GM12878 (cell line): ENCODE measurements at regions not wholly inside any gene's neighbourhood (a gene's known extent, or its start where the extent isn't known, plus 50 kb on each side); places are given as distances from the start of the nearest gene placed in this dataset.

ENCODE experiments used
- ATAC-seq: fragments of 200-7000 bp; cut with Tn5 transposase; 3 replicates; pipeline ENCODE4 v1.9.1; 2020; ENCODE audit warnings: mild to moderate bottlenecking, moderate library complexity
- BruUV-seq: library from RNA; stranded (reverse); fragments of 400-500 nt; replicated peaks from 2 replicates; lab custom pipeline; 2021; lab: Mats Ljungman, UMichigan
- CTCF ChIA-PET: fragments of 300-600 bp; sonication (Branson Sonifier 250); formaldehyde crosslinking; extraction: SDS; loops from one replicate; lab custom pipeline; 2021; ENCODE audit warnings: inconsistent platforms; lab: Yijun Ruan, JAX
- POLR2A ChIA-PET: fragments of 350-600 bp; formaldehyde crosslinking; extraction: SDS; loops from one replicate; lab custom pipeline; 2021; ENCODE audit warnings: inconsistent platforms; lab: Charles Lee
- RAD21 ChIA-PET: fragments of 300-600 bp; sonication (Branson Sonifier 250); formaldehyde crosslinking; loops from one replicate; lab custom pipeline; 2023; ENCODE audit warnings: antibody characterized with exemption; ENCODE audit not compliant: unreplicated experiment; lab: Charles Lee
- SMC1A ChIA-PET: fragments of 300-600 bp; sonication (Branson Sonifier 250); formaldehyde crosslinking; loops from one replicate; lab custom pipeline; 2023; ENCODE audit not compliant: unreplicated experiment, uncharacterized antibody; lab: Charles Lee
- DNase-seq: peaks from one replicate; pipeline ENCODE4 v3.0.0-alpha.2; 2011; ENCODE audit warnings: low read depth, low spot score
- FAIRE-seq: peaks from 3 replicates; lab custom pipeline; 2011; peaks lifted over from hg19 to GRCh38; lab: Jason Lieb, UNC
- H2AFZ ChIP-seq: 2 replicates; pipeline ENCODE4 v1.6.0; 2011; ENCODE audit warnings: low read depth, low read length, control low read depth; ENCODE audit not compliant: control insufficient read depth
- H3K27ac ChIP-seq: 2 replicates; pipeline ENCODE4 v1.5.1; 2011; ENCODE audit warnings: control low read depth; ENCODE audit not compliant: control insufficient read depth, insufficient read depth
- H3K27me3 ChIP-seq, 2 experiments: replicated peaks in 1 of 2; 2 replicates each; pipeline versions ENCODE4 v1.6.0 to v1.6.1; 2011; ENCODE audit warnings: low read length in 1 of 2; ENCODE audit not compliant: control insufficient read depth in 2 of 2, insufficient read depth in 2 of 2
- H3K36me3 ChIP-seq, 2 experiments: 2 replicates each; pipeline ENCODE4 v1.5.1; 2011; ENCODE audit warnings: low read length in 1 of 2; ENCODE audit not compliant: control insufficient read depth in 2 of 2, insufficient read depth in 2 of 2
- H3K4me1 ChIP-seq: 2 replicates; pipeline ENCODE4 v1.6.1; 2011; ENCODE audit warnings: mild to moderate bottlenecking, low read length, moderate library complexity, mixed read lengths; ENCODE audit not compliant: control insufficient read depth, insufficient read depth
- H3K4me2 ChIP-seq: 2 replicates; pipeline ENCODE4 v1.6.0; 2011; ENCODE audit warnings: control low read depth; ENCODE audit not compliant: control insufficient read depth, insufficient read depth
- H3K4me3 ChIP-seq: fragments of 200-600 bp; sonication (generic); 2 replicates; pipeline ENCODE4 v1.5.1; 2016
- H3K79me2 ChIP-seq: 2 replicates; pipeline ENCODE4 v1.6.0; 2011; ENCODE audit warnings: low read length; ENCODE audit not compliant: control insufficient read depth, insufficient read depth
- H3K9ac ChIP-seq: 2 replicates; pipeline ENCODE4 v1.8.0; 2011; ENCODE audit warnings: low read length, control low read depth, mixed read lengths; ENCODE audit not compliant: control insufficient read depth, insufficient read depth
- H3K9me3 ChIP-seq: replicated peaks from 3 replicates; pipeline ENCODE4 v1.5.1; 2011; ENCODE audit warnings: mild to moderate bottlenecking, low read length; ENCODE audit not compliant: control insufficient read depth, insufficient read depth
- H4K20me1 ChIP-seq: 2 replicates; pipeline ENCODE4 v1.6.0; 2011; ENCODE audit not compliant: control insufficient read depth, insufficient read depth
- BMI1 ChIP-seq: fragments of 450-650 bp; IDR thresholded peaks from 2 replicates; pipeline ENCODE4 v1.6.1; 2016; ENCODE audit warnings: mild to moderate bottlenecking, moderate library complexity, borderline replicate concordance
- CREB1 ChIP-seq: IDR thresholded peaks from 2 replicates; pipeline ENCODE4 v1.6.1; 2012; ENCODE audit warnings: low read depth, mild to moderate bottlenecking, inconsistent platforms
- GABPA ChIP-seq: IDR thresholded peaks from 2 replicates; pipeline ENCODE4 v1.6.1; 2014; ENCODE audit warnings: antibody characterized with exemption, low read depth, mild to moderate bottlenecking, inconsistent platforms
- IKZF1 ChIP-seq: fragments of 450-650 bp; conservative IDR thresholded peaks from 2 replicates; pipeline ENCODE4 v1.6.1; 2017; ENCODE audit warnings: antibody characterized with exemption, mild to moderate bottlenecking
- JUNB ChIP-seq: IDR thresholded peaks from 2 replicates; pipeline ENCODE4 v1.6.1; 2016; ENCODE audit warnings: antibody characterized with exemption, mild to moderate bottlenecking
- KDM1A ChIP-seq: fragments of 200-600 bp; sonication (generic); IDR thresholded peaks from 2 replicates; pipeline ENCODE4 v1.6.1; 2016; ENCODE audit warnings: borderline replicate concordance
- MEF2A ChIP-seq: IDR thresholded peaks from 2 replicates; pipeline ENCODE4 v1.6.1; 2011; ENCODE audit warnings: low read depth, mild to moderate bottlenecking, low read length, moderate library complexity; ENCODE audit not compliant: insufficient read depth
- NFXL1 ChIP-seq: fragments of 450-650 bp; IDR thresholded peaks from 2 replicates; pipeline ENCODE4 v1.6.1; 2017; ENCODE audit warnings: antibody characterized with exemption, mild to moderate bottlenecking, borderline replicate concordance
- RB1 ChIP-seq: fragments of 450-650 bp; formaldehyde crosslinking; IDR thresholded peaks from 2 replicates; pipeline ENCODE4 v1.6.1; 2017; ENCODE audit warnings: mild to moderate bottlenecking, borderline replicate concordance
- RCOR1 ChIP-seq: conservative IDR thresholded peaks from 2 replicates; pipeline ENCODE4 v1.6.1; 2012; ENCODE audit warnings: low read depth, low read length, improper control_type of control experiment
- SP1 ChIP-seq: IDR thresholded peaks from one replicate; pipeline ENCODE4 v1.6.1; 2011; ENCODE audit warnings: low read depth, low read length
- SREBF2 ChIP-seq: IDR thresholded peaks from 2 replicates; pipeline ENCODE4 v1.6.1; 2012; ENCODE audit warnings: mild to moderate bottlenecking, low read length
- STAT3 ChIP-seq: IDR thresholded peaks from 2 replicates; pipeline ENCODE4 v1.6.1; 2011; ENCODE audit warnings: low read depth, low read length, improper control_type of control experiment
- ZNF384 ChIP-seq: IDR thresholded peaks from 2 replicates; pipeline ENCODE4 v1.6.1; 2012; ENCODE audit warnings: low read depth, mild to moderate bottlenecking, low read length, improper control_type of control experiment, borderline replicate concordance
- WGBS: methylation state at CpG from one replicate; pipeline ENCODE4 v1.1.6; 2016; ENCODE audit warnings: low lambda C conversion rate; ENCODE audit not compliant: insufficient replicate concordance, insufficient coverage; ENCODE audit errors: missing lambda C conversion rate; 5-methylcytosine and 5-hydroxymethylcytosine counted together
- in situ Hi-C: fragments of 300-500 bp; cut with MboI; formaldehyde crosslinking; loops from 9 replicates; pipeline ENCODE4 v1.14.3; 2018; ENCODE audit warnings: mixed read lengths
- intact Hi-C: fragments of 100-400 bp; cut with micrococcal nuclease; formaldehyde crosslinking; loops from one replicate; pipeline ENCODE4 v1.14.2; 2022; ENCODE audit not compliant: unreplicated experiment
- TF ChIP-seq, protein P1 (sequence below): fragments of 450-650 bp; IDR thresholded peaks from 2 replicates; pipeline ENCODE4 v1.6.1; 2017; ENCODE audit warnings: mild to moderate bottlenecking, moderate library complexity
- TF ChIP-seq, protein P2 (sequence below): fragments of 450-650 bp; IDR thresholded peaks from 2 replicates; pipeline ENCODE4 v1.6.1; 2018; ENCODE audit warnings: borderline replicate concordance, mild to moderate bottlenecking; ENCODE audit not compliant: partially characterized antibody
- TF ChIP-seq, protein P3 (sequence below): fragments of 450-650 bp; IDR thresholded peaks from 2 replicates; pipeline ENCODE4 v1.6.1; 2017; ENCODE audit warnings: low read depth, mild to moderate bottlenecking, moderate library complexity

DNA sequence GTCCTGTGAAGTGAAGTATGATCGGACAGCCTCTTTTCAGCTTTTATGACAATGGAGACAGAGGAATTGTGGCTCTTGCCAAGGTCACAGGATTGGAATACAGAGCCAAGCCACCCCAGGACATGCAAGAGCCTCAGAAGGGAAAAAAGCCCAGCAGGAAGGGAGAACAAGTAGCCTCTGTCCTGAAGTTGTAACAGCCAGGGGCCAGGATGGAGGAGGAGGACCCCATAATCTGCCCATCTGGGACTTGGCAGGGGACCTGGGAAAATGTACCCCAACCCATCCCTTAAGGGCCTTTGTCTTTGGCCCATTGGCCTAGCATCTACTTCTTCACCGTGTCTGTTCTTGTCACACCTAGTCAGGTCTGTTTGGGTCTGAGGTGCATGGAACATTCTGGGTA is 60.4 kb upstream of the POLG start (continued):
- no peak for TF ChIP-seq JUNB
- no peak for TF ChIP-seq RCOR1
- TF ChIP-seq GABPA: no peak

DNA sequence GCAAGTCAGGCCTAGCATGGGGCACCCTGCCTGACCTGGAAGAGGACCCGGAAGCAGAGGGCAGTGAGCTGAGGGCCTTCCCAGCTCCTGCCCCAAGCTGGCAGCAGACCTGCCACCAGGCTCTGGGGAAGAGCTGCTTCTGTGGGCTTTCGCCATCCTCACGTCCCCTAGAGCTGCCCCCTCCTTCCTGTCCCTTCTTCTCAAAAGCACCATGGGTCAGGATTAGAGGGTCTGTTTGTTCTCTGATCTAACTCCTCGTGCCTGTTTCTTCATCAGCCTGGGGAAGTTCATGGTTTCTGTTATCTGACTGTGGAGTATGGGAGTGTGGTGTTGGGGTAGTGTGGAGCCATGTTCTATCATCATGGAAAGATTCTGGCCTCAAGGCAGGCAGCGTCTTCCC is 58.4 kb upstream of the POLG start:
- in situ Hi-C loops: no loop called here
- Histone ChIP-seq H3K27ac (no peak overlapping the region), H2AFZ (no peak overlapping the region), H3K27me3 (peaks cover 0 to 3% of the 10 kb centered on the region in 2 experiments; a peak in 2 of 4 replicates), H3K9me3 (no peaks in the 10 kb centered on the region), H3K4me2 (no peak overlapping the region), H3K9ac (no peak overlapping the region), H3K4me1 (no peaks in the 10 kb centered on the region), H4K20me1 (no peaks in the 10 kb centered on the region), H3K79me2 (no peaks in the 10 kb centered on the region), H3K4me3 (no peak overlapping the region), H3K36me3 (no peaks in the 10 kb centered on the region)
- SMC1A ChIA-PET: no interaction called here
- FAIRE-seq: no peak
- DNase-seq: no peak
- CTCF ChIA-PET: interaction anchor here (0.9 to 2.1 kb wide), 2 partner anchors 35 to 49 kb away, joined by 4 to 11 read pairs; no protein-coding TSS in a partner anchor
- intact Hi-C loops: no loop called here
- no peak for ATAC-seq
- WGBS: 25% methylated on average over 5 of the region's 5 CpGs
- POLR2A ChIA-PET: no interaction called here
- no TSS peak for BruUV-seq
- RAD21 ChIA-PET: no interaction called here
- TF ChIP-seq SREBF2 (no peak), RB1 (no peak), SP1 (no peak), STAT3 (no peak), BMI1 (no peak), CREB1 (no peak), NFXL1 (no peak), MEF2A (no peak), ZNF384 (no peak), IKZF1 (no peak), KDM1A (no peak)
- TF ChIP-seq, protein P1, sequence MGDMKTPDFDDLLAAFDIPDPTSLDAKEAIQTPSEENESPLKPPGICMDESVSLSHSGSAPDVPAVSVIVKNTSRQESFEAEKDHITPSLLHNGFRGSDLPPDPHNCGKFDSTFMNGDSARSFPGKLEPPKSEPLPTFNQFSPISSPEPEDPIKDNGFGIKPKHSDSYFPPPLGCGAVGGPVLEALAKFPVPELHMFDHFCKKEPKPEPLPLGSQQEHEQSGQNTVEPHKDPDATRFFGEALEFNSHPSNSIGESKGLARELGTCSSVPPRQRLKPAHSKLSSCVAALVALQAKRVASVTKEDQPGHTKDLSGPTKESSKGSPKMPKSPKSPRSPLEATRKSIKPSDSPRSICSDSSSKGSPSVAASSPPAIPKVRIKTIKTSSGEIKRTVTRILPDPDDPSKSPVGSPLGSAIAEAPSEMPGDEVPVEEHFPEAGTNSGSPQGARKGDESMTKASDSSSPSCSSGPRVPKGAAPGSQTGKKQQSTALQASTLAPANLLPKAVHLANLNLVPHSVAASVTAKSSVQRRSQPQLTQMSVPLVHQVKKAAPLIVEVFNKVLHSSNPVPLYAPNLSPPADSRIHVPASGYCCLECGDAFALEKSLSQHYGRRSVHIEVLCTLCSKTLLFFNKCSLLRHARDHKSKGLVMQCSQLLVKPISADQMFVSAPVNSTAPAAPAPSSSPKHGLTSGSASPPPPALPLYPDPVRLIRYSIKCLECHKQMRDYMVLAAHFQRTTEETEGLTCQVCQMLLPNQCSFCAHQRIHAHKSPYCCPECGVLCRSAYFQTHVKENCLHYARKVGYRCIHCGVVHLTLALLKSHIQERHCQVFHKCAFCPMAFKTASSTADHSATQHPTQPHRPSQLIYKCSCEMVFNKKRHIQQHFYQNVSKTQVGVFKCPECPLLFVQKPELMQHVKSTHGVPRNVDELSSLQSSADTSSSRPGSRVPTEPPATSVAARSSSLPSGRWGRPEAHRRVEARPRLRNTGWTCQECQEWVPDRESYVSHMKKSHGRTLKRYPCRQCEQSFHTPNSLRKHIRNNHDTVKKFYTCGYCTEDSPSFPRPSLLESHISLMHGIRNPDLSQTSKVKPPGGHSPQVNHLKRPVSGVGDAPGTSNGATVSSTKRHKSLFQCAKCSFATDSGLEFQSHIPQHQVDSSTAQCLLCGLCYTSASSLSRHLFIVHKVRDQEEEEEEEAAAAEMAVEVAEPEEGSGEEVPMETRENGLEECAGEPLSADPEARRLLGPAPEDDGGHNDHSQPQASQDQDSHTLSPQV: no peak
- TF ChIP-seq, protein P2, sequence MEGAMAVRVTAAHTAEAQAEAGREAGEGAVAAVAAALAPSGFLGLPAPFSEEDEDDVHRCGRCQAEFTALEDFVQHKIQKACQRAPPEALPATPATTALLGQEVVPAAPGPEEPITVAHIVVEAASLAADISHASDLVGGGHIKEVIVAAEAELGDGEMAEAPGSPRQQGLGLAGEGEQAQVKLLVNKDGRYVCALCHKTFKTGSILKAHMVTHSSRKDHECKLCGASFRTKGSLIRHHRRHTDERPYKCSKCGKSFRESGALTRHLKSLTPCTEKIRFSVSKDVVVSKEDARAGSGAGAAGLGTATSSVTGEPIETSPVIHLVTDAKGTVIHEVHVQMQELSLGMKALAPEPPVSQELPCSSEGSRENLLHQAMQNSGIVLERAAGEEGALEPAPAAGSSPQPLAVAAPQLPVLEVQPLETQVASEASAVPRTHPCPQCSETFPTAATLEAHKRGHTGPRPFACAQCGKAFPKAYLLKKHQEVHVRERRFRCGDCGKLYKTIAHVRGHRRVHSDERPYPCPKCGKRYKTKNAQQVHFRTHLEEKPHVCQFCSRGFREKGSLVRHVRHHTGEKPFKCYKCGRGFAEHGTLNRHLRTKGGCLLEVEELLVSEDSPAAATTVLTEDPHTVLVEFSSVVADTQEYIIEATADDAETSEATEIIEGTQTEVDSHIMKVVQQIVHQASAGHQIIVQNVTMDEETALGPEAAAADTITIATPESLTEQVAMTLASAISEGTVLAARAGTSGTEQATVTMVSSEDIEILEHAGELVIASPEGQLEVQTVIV: no peak
- TF ChIP-seq, protein P3, sequence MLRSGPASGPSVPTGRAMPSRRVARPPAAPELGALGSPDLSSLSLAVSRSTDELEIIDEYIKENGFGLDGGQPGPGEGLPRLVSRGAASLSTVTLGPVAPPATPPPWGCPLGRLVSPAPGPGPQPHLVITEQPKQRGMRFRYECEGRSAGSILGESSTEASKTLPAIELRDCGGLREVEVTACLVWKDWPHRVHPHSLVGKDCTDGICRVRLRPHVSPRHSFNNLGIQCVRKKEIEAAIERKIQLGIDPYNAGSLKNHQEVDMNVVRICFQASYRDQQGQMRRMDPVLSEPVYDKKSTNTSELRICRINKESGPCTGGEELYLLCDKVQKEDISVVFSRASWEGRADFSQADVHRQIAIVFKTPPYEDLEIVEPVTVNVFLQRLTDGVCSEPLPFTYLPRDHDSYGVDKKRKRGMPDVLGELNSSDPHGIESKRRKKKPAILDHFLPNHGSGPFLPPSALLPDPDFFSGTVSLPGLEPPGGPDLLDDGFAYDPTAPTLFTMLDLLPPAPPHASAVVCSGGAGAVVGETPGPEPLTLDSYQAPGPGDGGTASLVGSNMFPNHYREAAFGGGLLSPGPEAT: no peak
